ENCODE measurements at regions not wholly inside any gene's neighbourhood (a gene's known extent, or its start where the extent isn't known, plus 50 kb on each side); places are given as distances from the start of the nearest gene placed in this dataset.

DNA sequence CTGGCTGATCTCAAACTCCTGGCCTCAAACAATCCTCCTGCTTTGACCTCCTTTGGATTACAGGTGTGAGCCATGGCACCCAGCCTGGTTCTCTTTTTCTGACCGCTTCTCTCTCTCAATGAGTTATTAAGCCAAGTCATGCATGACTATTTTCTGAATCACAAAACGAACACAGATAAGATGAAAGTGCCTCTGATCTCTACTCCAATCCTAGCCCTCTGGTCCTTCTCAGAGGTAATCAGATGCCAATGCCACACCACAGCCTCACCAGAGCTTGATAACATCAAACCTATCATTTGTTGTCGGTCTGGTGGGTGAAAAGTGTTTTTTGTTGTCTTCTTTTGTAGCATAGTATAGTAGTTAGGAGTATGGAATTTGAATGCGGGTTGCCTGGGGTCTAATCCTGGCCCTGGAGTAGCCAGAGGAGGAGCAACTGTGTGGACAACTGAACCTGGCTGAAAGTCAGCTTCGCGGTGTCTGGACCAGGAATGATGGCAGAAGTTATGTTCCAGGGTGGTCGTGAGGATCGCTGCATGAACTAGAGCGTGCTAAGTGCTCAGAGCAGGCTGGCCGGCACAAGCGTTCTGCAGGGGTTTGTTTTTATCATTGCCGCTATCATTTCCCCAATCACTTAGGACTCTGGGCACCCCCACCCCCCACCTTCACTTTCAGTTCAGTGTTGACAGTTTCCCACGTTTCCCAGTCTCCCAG is 77.9 kb downstream of the SPRING1 start:
- peaks cover 16% of the 10 kb centered on the region for H3K4me1 ChIP-seq (ENCODE audit: insufficient read depth)
- H3K4me3 ChIP-seq, result no peak overlapping the region
- H2AFZ ChIP-seq, result no peak overlapping the region
- TF ChIP-seq EZH2phosphoT487 (IDR thresholded peaks at IDR 0.05; ENCODE audit: low read depth, severe bottlenecking, unreplicated experiment), result no peak
- TF ChIP-seq, protein P1, sequence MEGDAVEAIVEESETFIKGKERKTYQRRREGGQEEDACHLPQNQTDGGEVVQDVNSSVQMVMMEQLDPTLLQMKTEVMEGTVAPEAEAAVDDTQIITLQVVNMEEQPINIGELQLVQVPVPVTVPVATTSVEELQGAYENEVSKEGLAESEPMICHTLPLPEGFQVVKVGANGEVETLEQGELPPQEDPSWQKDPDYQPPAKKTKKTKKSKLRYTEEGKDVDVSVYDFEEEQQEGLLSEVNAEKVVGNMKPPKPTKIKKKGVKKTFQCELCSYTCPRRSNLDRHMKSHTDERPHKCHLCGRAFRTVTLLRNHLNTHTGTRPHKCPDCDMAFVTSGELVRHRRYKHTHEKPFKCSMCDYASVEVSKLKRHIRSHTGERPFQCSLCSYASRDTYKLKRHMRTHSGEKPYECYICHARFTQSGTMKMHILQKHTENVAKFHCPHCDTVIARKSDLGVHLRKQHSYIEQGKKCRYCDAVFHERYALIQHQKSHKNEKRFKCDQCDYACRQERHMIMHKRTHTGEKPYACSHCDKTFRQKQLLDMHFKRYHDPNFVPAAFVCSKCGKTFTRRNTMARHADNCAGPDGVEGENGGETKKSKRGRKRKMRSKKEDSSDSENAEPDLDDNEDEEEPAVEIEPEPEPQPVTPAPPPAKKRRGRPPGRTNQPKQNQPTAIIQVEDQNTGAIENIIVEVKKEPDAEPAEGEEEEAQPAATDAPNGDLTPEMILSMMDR (IDR thresholded peaks at IDR 0.05; ENCODE audit: poor library complexity), result no peak
- no peak for TF ChIP-seq EZH2 (IDR thresholded peaks at IDR 0.05; ENCODE audit: borderline replicate concordance)
- 78% methylated on average over 13 of the region's 13 CpGs for WGBS (ENCODE audit: low lambda C conversion rate, missing lambda C conversion rate)
- no peaks in the 10 kb centered on the region for H4K20me1 ChIP-seq (ENCODE audit: insufficient read depth, poor library complexity, severe bottlenecking)
- DNase-seq (ENCODE audit: low spot score), result no peak
- no peaks in the 10 kb centered on the region for H3K9me2 ChIP-seq (replicated peaks; ENCODE audit: insufficient read depth)
- no peaks in the 10 kb centered on the region for H3K36me3 ChIP-seq (replicated peaks; ENCODE audit: insufficient read depth, low read depth)
- H3K79me2 ChIP-seq, result no peaks in the 10 kb centered on the region
- H3K27me3 ChIP-seq, result no peaks in the 10 kb centered on the region
- H3K9me3 ChIP-seq (ENCODE audit: low read depth), result no peaks in the 10 kb centered on the region
- no peak overlapping the region for H3K27ac ChIP-seq
- H3K4me2 ChIP-seq, result no peak overlapping the region

DNA sequence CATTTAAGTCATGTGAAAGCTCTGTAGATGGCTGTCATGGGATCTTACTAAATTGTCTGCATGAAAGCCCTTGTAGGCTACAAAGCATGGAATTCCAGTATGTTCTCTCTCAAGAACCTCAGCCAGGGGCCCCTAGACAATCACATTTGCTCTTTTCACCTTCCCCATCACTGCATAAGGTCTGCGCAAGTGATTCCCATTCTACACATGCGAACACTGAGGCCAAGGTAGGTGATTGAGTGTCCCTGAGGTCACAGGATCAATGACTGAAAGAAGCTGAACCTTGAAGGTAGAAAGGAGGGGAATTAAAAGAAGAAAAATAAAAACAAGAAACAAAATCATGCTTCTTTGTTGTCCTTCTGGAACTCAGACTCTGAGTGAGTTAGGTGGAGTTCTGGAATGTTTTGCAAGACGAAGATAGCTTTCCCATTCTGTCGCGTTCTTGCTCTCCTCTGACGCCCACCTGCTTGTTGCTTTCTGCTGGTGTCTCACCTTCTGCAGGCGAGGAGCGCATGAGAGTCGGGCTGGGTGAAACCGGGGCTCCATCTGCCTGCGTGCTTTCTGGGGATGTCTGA is 79.9 kb downstream of the SPRING1 start:
- DNase-seq (ENCODE audit: low spot score), result no peak
- 64% methylated on average over 11 of the region's 11 CpGs for WGBS (ENCODE audit: low lambda C conversion rate, missing lambda C conversion rate)
- Histone ChIP-seq H3K9me2 (replicated peaks; ENCODE audit: insufficient read depth) (no peaks in the 10 kb centered on the region), H3K4me2 (peak overlapping the region; percentile 61), H3K79me2 (no peaks in the 10 kb centered on the region), H4K20me1 (ENCODE audit: insufficient read depth, poor library complexity, severe bottlenecking) (no peaks in the 10 kb centered on the region), H3K9me3 (ENCODE audit: low read depth) (no peaks in the 10 kb centered on the region), H3K27me3 (no peaks in the 10 kb centered on the region), H3K27ac (peak overlapping the region; percentile 1), H3K4me1 (ENCODE audit: insufficient read depth) (peaks cover 16% of the 10 kb centered on the region), H2AFZ (no peak overlapping the region), H3K4me3 (no peak overlapping the region), H3K36me3 (replicated peaks; ENCODE audit: insufficient read depth, low read depth) (no peaks in the 10 kb centered on the region)
- no peak for TF ChIP-seq EZH2 (IDR thresholded peaks at IDR 0.05; ENCODE audit: borderline replicate concordance)
- TF ChIP-seq EZH2phosphoT487 (IDR thresholded peaks at IDR 0.05; ENCODE audit: low read depth, severe bottlenecking, unreplicated experiment), result no peak
- TF ChIP-seq, protein P1 (IDR thresholded peaks at IDR 0.05; ENCODE audit: poor library complexity), result no peak

DNA sequence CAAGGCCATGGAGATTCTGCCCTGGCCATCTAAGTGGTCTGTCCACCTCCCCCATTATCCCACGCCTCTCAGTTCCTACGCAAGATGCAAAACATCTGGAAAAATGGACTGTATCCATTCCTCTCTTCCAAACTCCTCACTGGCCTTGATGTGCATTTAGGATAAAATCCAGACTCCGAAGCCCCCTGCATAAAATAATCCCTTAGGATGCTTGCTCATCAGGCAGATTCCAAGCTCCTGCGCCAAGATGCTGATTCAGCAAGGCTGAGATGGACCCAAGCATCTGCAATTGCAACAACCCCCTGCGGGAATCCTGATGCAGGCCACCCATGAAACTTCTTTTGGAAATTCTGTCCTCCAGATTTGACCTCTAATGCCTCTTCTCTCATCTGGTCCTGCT is 81.6 kb downstream of the SPRING1 start:
- Histone ChIP-seq H3K27ac (no peak overlapping the region), H3K36me3 (replicated peaks; ENCODE audit: insufficient read depth, low read depth) (no peaks in the 10 kb centered on the region), H4K20me1 (ENCODE audit: insufficient read depth, poor library complexity, severe bottlenecking) (no peaks in the 10 kb centered on the region), H3K4me3 (no peak overlapping the region), H3K4me2 (no peak overlapping the region), H3K9me2 (replicated peaks; ENCODE audit: insufficient read depth) (no peaks in the 10 kb centered on the region), H3K79me2 (no peaks in the 10 kb centered on the region), H3K9me3 (ENCODE audit: low read depth) (no peaks in the 10 kb centered on the region), H3K27me3 (no peaks in the 10 kb centered on the region), H3K4me1 (ENCODE audit: insufficient read depth) (peaks cover 8% of the 10 kb centered on the region), H2AFZ (no peak overlapping the region)
- TF ChIP-seq, protein P1 (IDR thresholded peaks at IDR 0.05; ENCODE audit: poor library complexity), result no peak
- TF ChIP-seq EZH2phosphoT487 (IDR thresholded peaks at IDR 0.05; ENCODE audit: low read depth, severe bottlenecking, unreplicated experiment) (no peak), EZH2 (IDR thresholded peaks at IDR 0.05; ENCODE audit: borderline replicate concordance) (no peak)
- 76% methylated on average over 5 of the region's 5 CpGs for WGBS (ENCODE audit: low lambda C conversion rate, missing lambda C conversion rate)
- no peak for DNase-seq (ENCODE audit: low spot score)

All from hepatocyte (in vitro differentiated cells).